GM21717 (cell line): ENCODE measurements at regions not wholly inside any gene's neighbourhood (a gene's known extent, or its start where the extent isn't known, plus 50 kb on each side); places are given as distances from the start of the nearest gene placed in this dataset.

Source experiments
- ATAC-seq: cut with Tn5 transposase; IDR thresholded peaks from one replicate; pipeline ENCODE4 v1.9.1; 2021; ENCODE audit warnings: mild to moderate bottlenecking, moderate library complexity; ENCODE audit not compliant: unreplicated experiment

GRCh38 chr2:60106836-60107529 lies 446.5 kb downstream of the BCL11A start:
- no peak for ATAC-seq

DNA sequence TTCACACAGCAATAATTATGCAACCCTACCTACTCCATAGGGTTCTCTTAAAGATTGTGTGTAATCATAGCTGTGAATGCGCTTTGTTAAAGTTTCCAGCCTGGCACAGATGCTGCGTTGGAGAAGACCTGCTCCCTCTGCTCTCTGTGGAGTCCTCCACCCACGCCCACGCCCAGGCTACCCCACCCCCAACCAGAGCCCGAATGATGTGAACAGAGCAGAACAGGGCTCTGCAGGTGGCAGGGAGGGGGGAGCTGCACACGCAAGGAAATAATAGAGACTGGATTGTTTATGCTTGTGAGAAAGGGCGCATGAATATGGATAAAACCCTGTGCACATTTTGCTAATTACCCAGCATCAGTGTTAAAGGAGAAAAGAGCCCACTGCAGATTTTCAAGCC lies 447.5 kb downstream of the BCL11A start:
- no peak for ATAC-seq

DNA sequence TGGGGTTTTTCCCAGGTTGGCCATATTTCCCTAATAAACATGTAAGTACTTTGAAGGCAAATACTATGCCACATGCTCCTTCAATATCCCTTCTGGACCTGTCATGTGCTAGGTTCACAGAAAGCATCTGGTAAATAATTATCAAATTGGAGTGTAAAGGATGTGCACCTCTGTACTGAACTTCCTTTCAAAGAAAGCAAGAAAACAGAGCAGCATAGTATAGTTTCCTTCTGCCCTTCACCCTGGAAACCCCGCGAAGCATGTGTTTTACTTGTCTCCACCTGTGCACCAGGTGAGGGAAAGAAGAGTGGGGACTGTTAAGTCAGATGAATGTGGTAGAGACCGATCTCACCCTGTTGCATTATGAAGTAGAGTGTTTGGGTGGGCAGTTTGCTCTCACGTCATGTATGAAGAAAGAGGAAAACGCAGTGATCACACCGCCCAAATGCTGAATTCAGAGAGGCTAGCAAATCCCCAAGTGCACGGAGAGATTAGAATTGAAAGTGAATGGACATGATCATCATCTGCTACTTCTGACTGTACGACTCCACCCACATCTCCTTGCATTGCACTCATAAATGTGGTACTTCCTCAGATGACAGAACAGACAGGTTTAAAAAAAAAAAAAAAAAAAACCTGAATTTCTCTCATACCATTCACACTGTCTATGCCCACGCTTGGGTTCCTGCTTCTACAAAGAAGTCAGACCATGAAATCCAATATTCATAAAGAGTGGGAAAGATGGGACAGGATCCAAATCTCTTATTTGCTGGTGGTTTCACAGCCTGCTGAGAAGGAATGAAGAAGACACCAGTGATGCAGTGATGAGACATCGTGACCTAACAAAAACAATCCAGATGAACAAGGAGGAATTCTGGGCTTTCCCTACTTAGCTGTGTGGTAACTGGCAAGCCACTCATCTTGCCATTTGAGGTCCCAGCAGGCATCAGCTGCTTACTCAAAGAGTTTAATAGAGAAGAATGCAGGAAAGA lies 448.6 kb downstream of the BCL11A start:
- ATAC-seq: peak; percentile 88

DNA sequence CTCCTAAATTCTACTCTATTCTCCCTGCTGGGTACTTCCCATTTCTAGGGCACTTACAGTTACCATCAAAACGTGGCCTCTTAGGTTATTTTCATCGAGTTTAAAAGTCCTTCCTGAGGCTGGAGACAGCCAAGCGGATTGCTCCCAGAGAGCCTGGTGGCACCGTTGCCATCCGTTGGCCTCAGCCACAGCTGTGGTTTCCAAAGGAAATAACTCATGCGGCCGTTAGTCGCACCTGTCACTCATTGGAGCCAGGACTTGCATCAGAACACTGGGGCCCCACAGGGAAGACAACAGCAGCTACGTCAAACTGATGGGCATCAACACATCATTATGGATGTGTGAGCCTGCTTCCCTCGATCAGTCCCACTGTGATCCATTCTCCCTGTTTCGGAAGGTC lies 453.4 kb downstream of the BCL11A start:
- no peak for ATAC-seq

DNA sequence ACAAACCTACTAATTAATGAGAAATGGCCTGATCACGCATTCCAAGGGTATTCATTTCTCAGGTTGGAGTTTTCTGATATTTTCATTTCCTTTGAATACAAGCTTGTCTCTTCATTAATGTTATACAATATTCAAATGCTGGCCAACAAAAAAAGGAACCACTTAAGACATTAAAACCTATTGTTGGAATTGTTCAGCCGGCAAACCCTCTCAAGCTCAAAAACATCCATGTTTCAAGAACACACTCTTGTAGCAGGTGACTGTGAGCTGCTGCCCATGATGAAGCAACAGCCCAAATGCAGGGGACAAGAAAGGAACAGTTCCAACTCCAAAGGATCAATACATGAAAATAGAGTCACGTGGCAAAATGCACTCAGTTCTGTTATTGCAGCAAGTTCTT lies 454.5 kb downstream of the BCL11A start:
- ATAC-seq: no peak

- no peak for ATAC-seq
Observed at GRCh38 chr2:60097298-60097697, 456.2 kb downstream of the BCL11A start.

DNA sequence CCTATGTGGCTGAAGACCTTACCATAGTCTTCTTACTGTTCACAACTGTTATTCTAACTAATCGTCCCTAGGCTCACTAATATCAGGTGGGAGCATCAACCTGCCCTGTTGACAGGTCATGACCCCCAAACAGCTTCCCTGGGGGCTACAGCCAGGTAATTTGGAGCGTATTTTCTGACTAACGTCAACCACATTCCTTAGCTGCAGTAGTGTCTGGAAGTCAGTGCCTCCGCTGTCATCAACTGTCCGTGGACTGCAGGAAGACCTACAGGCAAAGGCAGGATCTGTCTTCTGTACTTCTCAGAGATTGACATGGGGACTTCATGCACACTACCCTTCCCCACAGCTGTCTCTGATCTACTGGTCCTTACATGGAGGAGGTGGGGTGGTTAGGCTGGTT lies 456.9 kb downstream of the BCL11A start:
- no peak for ATAC-seq

DNA sequence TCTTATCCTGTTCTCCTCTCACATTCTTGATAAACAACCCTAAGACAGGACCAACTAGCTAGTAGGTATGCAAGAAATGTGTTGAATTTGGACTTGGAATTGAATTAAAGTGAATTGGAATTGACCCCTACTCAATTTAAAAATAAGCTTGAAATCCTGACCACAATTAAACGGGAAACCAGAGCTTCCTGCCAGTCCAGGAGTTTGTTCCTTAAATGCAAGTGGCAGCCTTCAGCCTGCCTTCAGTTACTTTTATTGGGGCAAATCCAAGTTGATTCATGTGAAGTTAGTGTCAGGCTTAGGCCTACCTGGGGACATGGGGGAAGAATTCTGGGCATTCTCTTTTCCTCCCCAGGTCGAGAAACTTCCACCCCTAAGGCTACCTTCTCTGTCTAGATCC lies 457.6 kb downstream of the BCL11A start:
- no peak for ATAC-seq

- ATAC-seq: no peak
Observed at GRCh38 chr2:60095202-60095815, 458.1 kb downstream of the BCL11A start.

- ATAC-seq: no peak
Observed at GRCh38 chr2:60094450-60094929, 459.0 kb downstream of the BCL11A start.

GRCh38 chr2:60092781-60093180 lies 460.7 kb downstream of the BCL11A start:
- no peak for ATAC-seq

DNA sequence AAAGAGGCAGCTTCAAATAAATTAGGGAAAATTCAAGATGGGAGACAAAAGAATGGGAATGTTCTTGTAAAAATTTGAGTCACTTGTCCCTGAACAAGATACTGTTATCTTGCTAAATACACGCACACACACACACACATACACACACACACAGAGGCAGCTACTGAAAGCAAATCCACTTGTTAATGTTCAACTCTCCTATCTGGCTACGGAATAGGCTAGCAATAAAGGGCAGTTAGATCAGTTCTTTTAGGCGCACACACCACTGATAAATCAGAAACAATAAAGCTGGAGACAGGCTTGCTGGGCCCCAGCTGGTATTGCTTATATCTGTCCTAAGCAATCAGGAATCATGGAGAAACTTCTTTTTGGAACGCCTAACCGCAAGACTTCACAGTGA lies 461.6 kb downstream of the BCL11A start:
- no peak for ATAC-seq

DNA sequence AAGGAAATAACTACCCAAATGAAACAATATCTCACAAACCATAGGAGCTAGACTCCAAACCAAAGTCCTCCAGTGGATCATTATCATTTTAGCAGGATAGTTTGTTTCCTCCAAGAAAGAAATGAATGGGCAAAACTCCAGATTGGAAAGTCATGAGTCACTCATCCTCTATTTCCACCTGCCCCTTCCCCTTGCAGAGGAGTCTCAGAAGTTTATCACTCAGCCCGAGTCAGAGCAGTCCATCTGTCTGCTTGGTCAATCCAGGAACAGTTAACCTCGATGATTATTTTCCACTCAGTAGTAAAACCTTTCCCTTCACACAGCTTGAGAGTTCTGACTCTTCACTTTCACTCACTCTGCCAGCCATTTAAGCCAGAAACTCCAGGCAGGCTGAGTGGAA lies 462.2 kb downstream of the BCL11A start:
- no peak for ATAC-seq

GRCh38 chr2:60079562-60079961 lies 473.9 kb downstream of the BCL11A start:
- no peak for ATAC-seq

- ATAC-seq: no peak
Observed at GRCh38 chr2:60075048-60075447, 478.4 kb downstream of the BCL11A start.

DNA sequence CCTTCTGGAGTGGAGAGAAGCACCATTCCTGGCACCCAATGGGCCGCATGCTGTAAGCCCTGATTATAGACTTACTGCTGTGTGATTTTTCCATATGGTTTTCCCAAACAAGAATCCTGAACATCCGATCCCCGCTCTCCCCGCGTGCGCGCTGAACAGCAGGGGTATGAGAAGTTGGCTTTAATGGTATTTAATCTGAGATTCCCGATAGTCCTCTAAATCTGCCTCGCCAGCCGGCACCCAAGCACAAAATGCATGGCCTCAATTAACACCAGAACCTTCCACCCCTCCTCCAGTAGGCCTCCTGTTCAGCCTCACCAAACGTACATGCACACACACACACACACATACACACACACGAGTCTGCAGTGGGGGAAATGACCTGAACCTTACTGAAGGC lies 480.3 kb downstream of the BCL11A start:
- no peak for ATAC-seq

DNA sequence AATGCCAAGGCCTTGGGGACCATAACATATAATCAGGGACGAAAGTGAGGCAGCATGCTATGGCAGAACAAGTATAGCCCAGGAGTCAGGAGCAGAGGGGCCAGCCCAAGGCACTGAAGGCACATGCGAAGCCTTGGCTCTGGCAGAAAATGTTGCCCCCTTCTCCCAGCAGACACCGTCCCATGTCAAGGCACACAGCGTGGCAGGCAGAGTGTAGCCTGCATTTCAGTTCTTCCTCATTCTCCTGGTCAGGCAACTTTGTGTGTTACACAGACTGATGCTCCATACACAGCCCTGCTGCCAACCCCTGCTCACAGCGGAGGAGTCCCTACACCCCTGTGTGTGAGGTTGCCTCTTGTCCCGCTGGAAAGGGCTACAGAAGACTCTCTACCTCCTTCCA lies 480.8 kb downstream of the BCL11A start:
- ATAC-seq: no peak

DNA sequence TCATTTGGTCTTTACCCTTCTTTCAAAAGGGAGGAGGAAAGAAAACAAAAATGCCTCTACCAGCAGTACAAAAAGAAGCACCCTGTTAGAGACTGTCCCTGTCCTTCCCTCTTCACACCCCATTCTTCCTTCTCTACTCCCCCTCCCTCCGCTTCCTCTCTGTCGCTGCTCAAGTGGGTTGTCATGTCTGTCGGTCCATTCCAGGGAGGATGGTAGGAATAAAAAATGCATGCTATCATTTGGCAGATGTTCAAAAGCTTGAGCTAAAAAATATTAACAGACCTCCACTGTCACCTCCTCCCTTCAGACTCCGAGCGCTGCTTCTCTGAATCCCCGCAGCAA lies 482.0 kb downstream of the BCL11A start:
- no peak for ATAC-seq

- no peak for ATAC-seq
Observed at GRCh38 chr2:60070736-60071489, 482.5 kb downstream of the BCL11A start.

- ATAC-seq: no peak
Observed at GRCh38 chr2:60070196-60070595, 483.3 kb downstream of the BCL11A start.

DNA sequence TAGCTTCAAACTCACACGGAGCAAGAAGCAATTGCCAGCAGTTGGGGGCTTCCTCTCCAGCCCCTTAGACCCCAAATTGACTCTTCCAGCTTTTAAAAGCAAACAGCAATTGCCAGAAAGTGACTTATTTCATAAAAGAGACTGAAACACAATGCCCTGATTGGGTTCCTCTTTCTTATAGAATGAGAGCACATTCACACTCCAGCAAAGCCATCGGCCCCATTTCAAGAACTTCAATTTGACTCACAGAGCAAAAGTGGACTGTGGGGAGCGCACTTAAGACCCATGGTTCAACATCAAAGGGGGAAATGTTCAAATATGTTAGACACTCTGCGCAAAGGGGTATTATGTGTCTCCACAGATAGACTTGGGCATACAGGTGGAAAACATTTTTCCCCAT lies 484.7 kb downstream of the BCL11A start:
- ATAC-seq: no peak
